ENCODE measurements at regions not wholly inside any gene's neighbourhood (a gene's known extent, or its start where the extent isn't known, plus 50 kb on each side); places are given as distances from the start of the nearest gene placed in this dataset.
"Not testable (repeated sequence)": the region's sequence is repeated elsewhere in the genome, so short reads cannot be mapped to it uniquely, and the experiment has no call there.

DNA sequence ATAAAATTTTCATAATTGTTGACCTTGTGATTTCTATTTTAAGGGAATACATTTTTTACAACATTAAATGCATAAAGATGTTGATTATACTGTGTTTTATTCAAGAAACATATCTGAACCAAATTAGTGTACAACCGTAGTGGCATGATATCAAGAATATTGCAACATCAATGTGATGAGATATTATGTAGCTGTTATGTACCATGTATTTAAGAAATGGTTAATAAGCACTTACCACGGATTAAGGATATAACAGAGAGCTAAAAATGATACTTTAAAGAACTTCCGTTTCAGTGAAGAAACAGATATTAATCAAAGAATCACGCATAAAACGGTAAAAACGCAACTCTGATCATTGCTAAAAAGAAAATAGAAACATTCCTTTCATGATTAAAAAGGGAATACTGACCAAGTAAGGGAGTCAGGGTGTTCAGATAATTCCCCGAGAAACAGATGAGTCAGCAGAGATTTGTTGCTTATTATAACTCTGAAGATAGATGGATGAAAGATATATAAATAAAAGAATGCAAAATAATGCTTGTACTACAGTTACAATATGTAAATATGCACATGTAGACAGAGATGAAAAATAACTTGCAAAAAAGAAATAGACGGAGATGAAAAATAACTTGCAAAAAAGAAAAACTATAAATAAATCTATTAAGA lies 281.9 kb upstream of the MAF start:
- H3K27ac Mint-ChIP-seq = no peak overlapping the region
- H3K4me1 Mint-ChIP-seq (ENCODE audit: low read depth) = no peaks in the 10 kb centered on the region
- H3K9me3 Mint-ChIP-seq = no peaks in the 10 kb centered on the region
- H3K36me3 Mint-ChIP-seq (ENCODE audit: low read depth) = no peaks in the 10 kb centered on the region
- H3K4me3 Mint-ChIP-seq = no peak overlapping the region
- no peaks in the 10 kb centered on the region for H3K27me3 Mint-ChIP-seq

DNA sequence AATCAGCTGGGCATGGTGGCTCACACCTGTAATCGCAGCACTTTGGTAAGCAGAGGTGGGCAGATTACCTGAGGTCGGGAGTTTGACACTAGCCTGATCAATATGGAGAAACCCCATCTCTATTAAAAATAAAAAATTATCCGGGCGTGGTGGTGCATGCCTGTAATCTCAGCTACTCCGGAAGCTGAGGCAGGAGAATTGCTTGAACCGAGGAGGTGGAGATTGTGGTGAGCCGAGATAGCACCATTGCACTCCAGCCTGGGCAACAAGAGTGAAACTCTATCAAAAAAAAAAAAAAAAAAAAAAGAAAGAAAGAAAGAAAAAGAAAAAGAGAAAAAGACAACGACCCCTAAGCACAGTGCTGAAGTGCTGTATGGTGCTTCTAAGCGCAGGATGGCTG lies 280.6 kb upstream of the MAF start:
- not testable (repeated sequence) for H3K4me1 Mint-ChIP-seq (ENCODE audit: low read depth); H3K9me3 Mint-ChIP-seq; H3K36me3 Mint-ChIP-seq (ENCODE audit: low read depth); H3K27me3 Mint-ChIP-seq; H3K27ac Mint-ChIP-seq; H3K4me3 Mint-ChIP-seq

DNA sequence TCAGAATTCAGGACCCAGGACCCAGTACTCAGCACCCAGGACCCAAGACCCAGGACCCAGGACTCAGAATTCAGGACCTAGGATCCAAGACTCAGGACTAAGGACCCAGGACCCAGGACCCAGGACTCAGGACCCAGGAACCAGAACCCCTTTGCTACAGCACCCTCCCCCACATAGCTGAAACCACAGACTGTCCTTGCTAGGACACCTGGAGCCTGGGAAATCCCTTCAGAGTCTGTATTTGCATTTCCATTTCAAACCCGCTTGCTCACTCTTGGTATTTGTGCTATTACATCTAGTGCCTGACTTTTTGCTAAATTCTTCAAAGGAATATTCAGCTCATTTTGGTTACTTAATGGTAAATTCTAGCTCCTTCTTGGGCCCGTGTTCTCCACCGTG lies 275.8 kb upstream of the MAF start:
- no peaks in the 10 kb centered on the region for H3K4me1 Mint-ChIP-seq (ENCODE audit: low read depth)
- H3K9me3 Mint-ChIP-seq = peaks cover 7% of the 10 kb centered on the region
- no peak overlapping the region for H3K27ac Mint-ChIP-seq
- no peak overlapping the region for H3K4me3 Mint-ChIP-seq
- H3K27me3 Mint-ChIP-seq = no peaks in the 10 kb centered on the region
- H3K36me3 Mint-ChIP-seq (ENCODE audit: low read depth) = no peaks in the 10 kb centered on the region

DNA sequence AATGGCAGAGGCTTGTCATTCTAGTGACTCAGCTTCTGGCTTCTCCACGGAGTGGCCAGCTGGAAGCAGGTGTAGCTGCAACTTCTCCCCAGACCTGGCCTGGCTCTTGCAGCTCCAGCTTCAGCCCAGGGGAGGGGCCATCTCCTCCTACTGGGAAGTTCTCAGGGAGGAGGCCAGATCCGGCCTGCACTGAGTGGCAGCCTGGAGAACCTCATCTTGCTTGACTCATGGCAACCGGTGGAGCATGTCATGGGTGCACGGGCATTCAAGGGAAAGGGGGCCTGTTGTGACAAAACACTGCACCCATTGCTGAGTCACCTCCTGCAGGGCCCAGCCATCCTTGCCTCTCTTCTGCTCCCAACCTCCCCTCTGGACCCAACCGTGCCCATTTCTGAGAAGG lies 273.9 kb upstream of the MAF start:
- Mint-ChIP-seq H3K36me3 (ENCODE audit: low read depth) (no peaks in the 10 kb centered on the region), H3K9me3 (peaks cover 7% of the 10 kb centered on the region), H3K27me3 (no peaks in the 10 kb centered on the region), H3K4me3 (no peak overlapping the region), H3K27ac (no peak overlapping the region), H3K4me1 (ENCODE audit: low read depth) (no peaks in the 10 kb centered on the region)

DNA sequence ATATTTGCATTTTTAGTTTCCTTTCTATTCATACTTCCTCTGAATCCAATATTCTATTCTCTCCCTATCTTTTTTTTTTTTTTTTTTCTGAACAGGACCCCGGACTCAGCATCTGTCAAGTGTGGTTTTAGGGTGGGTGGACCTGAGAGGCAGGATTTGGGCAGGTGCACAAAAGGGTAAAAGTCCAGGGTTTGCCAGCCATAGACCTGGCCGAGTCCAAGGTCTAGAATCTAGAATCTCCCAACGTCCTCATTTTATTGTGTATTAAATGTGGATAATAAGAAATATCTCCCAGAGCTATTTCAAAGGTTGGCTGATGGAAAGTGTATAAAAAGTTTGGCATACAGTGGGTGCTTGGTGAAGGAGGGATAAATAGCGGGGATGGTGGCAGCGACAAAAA lies 273.3 kb upstream of the MAF start:
- no peaks in the 10 kb centered on the region for H3K36me3 Mint-ChIP-seq (ENCODE audit: low read depth)
- H3K27me3 Mint-ChIP-seq = no peaks in the 10 kb centered on the region
- no peaks in the 10 kb centered on the region for H3K4me1 Mint-ChIP-seq (ENCODE audit: low read depth)
- H3K27ac Mint-ChIP-seq = no peak overlapping the region
- peaks cover 7% of the 10 kb centered on the region for H3K9me3 Mint-ChIP-seq
- H3K4me3 Mint-ChIP-seq = no peak overlapping the region

DNA sequence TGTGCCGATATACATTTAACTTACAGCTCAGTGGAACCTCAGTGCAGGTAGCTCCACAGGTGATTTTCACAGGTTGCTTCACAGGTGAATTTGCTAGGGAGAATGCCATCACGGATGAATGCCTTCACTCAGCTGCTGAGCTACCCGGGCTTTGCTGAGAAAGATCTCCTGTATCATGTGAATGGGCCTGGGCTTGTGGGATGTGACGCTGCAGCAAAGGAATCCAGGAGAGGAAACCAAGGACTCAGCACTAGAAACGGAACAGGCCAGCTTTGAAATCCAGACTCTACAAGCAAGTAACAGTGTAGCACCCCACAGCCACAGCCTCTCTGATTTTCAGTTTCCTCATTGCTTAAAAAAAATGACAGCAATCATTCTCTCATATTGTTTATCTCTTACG lies 271.4 kb upstream of the MAF start:
- Mint-ChIP-seq H3K27ac (no peak overlapping the region), H3K36me3 (ENCODE audit: low read depth) (no peaks in the 10 kb centered on the region), H3K9me3 (peaks cover 7% of the 10 kb centered on the region), H3K27me3 (peaks cover 5% of the 10 kb centered on the region), H3K4me3 (no peak overlapping the region), H3K4me1 (ENCODE audit: low read depth) (no peaks in the 10 kb centered on the region)

DNA sequence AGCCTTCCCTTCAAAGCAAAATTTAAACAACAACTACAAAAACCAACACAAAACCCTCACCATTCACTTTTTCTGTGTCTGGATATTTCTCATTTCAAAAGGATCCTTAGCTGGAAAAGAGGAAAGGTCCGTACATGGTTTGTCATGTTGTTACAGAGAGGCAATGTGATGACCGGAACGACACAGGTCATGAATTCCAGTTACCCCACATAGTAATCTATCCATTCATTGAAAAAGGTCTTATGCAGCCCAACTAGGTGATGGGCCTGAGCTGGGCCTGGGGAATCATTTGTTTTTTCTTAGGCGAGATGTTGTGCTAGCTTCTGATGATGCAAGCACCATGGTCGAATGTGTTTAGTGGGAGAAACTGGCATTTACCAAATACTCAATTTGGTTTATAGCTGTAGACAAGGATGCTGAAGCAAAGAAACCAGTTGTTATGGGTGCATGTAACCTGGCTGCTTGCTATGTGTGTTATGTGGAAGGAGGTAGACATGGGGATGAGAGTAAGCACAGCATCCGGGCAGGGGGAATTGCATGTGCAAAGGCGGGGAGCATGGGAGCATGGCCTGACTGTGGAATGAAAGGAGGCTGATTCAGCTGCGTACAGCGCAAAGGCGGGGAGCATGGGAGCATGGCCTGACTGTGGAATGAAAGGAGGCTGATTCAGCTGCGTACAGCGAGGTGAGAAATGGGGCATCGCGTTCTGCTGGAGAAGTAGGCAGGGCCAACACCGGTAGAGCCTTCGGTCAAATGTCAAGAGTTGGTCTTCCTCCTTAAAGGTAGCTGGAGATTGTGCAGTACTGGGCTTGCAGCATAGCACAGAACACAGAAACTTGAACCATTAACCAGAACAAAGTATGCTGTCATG lies 269.7 kb upstream of the MAF start:
- Mint-ChIP-seq H3K4me1 (ENCODE audit: low read depth) (no peaks in the 10 kb centered on the region), H3K4me3 (no peak overlapping the region), H3K9me3 (peaks cover 7% of the 10 kb centered on the region), H3K36me3 (ENCODE audit: low read depth) (no peaks in the 10 kb centered on the region), H3K27me3 (peaks cover 5% of the 10 kb centered on the region), H3K27ac (no peak overlapping the region)

DNA sequence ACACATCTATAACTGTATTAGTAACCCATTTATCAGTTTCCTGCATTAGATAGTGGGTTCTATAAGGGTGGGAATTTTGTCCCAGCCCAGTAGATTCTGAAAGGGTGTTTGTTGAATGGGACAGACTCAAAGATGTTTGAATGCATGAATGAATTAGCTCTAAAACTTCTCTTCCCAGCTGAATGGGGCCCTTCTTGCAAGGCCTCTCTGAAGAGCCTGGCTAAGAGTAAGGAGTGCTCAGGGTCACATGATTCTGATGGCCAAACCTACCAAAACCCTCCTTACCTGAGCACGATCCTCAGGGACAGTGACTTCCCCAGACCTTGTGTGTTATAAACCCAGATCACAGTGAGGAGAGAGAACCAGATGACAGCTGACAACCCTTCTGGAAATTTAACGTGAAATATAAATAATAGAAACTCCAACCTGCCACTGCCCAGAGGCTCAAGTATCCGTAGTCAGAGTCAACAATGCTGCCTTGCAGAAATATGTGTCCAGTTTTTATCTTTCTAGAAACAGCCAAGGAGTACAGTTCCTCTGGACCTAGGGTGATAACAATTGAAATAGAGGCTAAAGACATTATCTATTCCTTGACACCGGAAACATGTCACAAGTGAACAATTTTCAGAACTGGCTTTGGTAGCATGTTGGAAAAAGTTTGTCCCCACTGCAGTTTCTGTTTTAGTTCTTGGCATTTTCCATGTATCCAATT lies 268.9 kb upstream of the MAF start:
- Mint-ChIP-seq H3K36me3 (ENCODE audit: low read depth) (no peaks in the 10 kb centered on the region), H3K4me1 (ENCODE audit: low read depth) (no peaks in the 10 kb centered on the region), H3K27ac (no peak overlapping the region), H3K4me3 (no peak overlapping the region), H3K27me3 (peaks cover 8% of the 10 kb centered on the region), H3K9me3 (peaks cover 7% of the 10 kb centered on the region)

DNA sequence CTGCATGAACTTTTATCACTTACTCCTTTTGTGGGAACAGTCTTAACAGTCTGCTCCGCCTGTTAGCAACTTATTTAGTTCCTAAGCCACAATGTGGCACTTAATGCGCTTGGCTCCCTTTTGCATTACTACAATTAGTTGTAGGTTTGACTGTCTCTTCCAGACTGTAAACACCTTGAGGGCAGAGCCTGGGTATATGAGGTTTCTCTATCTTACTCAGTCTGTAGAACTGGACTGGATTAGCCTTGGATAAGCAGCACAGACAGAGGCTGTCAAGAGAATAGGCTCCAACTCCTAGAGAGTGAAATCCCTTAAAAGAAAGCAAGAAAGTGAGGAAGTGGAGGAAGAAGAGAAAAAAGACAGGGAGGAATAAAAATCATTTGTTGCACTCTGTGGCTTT lies 268.3 kb upstream of the MAF start:
- Mint-ChIP-seq H3K9me3 (peaks cover 7% of the 10 kb centered on the region), H3K4me1 (ENCODE audit: low read depth) (no peaks in the 10 kb centered on the region), H3K27ac (no peak overlapping the region), H3K27me3 (peaks cover 8% of the 10 kb centered on the region), H3K4me3 (no peak overlapping the region), H3K36me3 (ENCODE audit: low read depth) (no peaks in the 10 kb centered on the region)

DNA sequence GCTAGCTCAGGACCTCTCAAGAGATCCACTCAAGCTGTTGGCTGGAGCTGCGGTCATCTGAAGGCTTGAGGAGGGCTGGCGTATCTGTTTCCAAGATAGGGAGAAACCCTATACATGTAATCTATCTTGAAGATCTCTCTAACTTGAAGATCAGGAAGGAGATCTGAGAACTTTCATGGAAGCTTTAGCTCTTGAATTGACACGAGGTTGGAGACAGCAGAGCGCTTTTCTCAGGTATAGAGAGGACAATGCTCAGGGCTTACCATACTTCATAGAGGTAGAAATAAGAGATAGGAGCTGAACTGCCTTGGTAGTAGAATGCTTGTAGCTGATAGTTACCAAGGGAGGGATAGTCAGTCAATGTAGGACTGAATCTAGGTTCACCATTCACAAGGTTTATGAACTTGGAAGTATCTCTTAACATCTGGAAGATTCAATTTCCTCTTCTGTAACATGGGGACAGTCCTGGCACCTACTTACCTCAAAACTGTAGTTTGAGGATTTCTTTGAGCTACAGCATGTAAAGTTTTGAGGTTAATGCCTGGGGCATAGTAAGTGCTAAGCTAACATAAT lies 267.0 kb upstream of the MAF start:
- no peak overlapping the region for H3K27ac Mint-ChIP-seq
- H3K27me3 Mint-ChIP-seq = peaks cover 8% of the 10 kb centered on the region
- H3K9me3 Mint-ChIP-seq = peaks cover 5% of the 10 kb centered on the region
- H3K4me1 Mint-ChIP-seq (ENCODE audit: low read depth) = no peaks in the 10 kb centered on the region
- H3K36me3 Mint-ChIP-seq (ENCODE audit: low read depth) = no peaks in the 10 kb centered on the region
- no peak overlapping the region for H3K4me3 Mint-ChIP-seq

DNA sequence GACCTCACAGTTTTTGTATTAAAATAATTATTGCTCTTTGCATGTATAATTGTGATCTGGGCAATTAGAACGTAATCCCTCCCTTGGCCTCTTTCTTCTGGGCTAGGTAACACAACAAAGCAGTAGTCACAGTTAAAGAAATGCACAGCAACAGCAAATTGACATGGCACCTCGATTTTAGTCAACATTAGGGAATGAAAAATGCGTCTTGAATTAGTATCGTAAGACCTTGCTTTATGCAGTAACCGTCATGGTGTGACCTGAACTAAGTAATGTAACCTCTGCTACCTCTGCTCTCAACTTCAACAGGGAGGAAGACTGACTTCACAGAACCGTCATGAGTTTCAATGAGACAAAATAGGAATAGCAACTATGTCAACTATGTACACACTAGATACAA lies 265.4 kb upstream of the MAF start:
- Mint-ChIP-seq H3K27ac (no peak overlapping the region), H3K36me3 (ENCODE audit: low read depth) (no peaks in the 10 kb centered on the region), H3K4me3 (no peak overlapping the region), H3K4me1 (ENCODE audit: low read depth) (no peaks in the 10 kb centered on the region), H3K9me3 (no peaks in the 10 kb centered on the region), H3K27me3 (peaks cover 8% of the 10 kb centered on the region)

DNA sequence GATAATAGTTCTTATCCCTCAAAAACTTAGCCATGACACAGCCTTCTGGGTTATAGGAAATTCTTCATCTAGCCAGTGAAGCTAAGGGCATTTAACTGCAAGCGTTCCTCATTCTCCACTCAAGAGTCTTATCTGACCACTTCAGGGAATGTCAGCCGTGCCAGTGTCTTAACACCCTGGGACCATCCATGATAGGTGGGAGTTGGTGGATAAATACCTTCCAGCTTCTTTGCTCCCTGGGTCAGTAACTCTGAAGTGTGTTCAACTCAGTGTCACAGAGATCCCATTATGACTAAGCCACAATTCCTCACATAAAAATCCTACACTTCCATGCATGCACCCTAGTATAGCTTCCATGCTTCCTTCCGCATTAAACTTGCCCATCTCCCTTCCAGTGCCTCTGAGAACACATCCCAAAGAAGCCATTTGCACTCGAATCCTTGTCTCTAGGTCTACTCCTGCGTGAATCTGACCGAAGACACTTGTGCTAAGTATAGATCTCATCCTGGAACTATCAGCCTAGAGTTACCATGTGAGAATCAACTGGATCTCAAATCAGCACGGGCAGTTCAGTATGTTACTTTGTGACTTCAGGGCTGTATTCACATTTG lies 264.3 kb upstream of the MAF start:
- peaks cover 8% of the 10 kb centered on the region for H3K27me3 Mint-ChIP-seq
- no peak overlapping the region for H3K27ac Mint-ChIP-seq
- no peak overlapping the region for H3K4me3 Mint-ChIP-seq
- no peaks in the 10 kb centered on the region for H3K9me3 Mint-ChIP-seq
- H3K36me3 Mint-ChIP-seq (ENCODE audit: low read depth) = no peaks in the 10 kb centered on the region
- no peaks in the 10 kb centered on the region for H3K4me1 Mint-ChIP-seq (ENCODE audit: low read depth)

DNA sequence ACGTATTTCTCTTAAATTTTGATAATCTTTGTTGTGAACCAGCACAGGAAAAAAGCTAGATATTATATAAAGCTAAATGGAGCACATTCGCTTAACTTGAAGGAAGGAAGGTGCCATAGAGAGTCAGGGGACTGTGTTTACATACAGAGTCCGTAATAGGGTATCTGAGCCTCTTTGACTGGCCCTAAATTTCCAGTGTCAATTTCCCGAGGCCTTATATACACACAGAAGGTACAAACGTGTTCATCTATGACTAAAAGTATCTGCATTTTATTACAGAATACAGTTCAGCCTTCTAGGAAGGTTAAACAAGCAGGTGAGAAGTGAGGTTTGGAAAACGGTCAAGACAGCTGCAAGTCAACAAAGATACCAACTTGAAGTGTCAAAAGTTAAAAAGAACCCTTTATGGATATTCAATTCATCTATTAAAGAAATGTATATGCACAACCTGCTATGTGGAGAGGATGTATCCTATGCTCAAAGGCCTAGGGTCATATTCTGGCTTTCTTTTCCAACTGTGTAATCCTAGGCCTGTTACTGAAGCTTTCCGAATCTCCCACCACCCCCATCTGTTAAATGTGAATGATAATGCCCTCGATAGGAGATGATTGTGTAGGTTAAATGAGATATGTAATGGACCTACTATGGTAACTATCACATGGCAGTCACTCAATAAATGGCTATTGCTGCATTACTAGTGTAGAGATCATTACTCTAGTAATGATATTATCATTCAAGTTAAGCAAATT lies 263.7 kb upstream of the MAF start:
- H3K27ac Mint-ChIP-seq = no peak overlapping the region
- H3K27me3 Mint-ChIP-seq = peaks cover 8% of the 10 kb centered on the region
- H3K9me3 Mint-ChIP-seq = no peaks in the 10 kb centered on the region
- H3K4me3 Mint-ChIP-seq = no peak overlapping the region
- H3K36me3 Mint-ChIP-seq (ENCODE audit: low read depth) = no peaks in the 10 kb centered on the region
- no peaks in the 10 kb centered on the region for H3K4me1 Mint-ChIP-seq (ENCODE audit: low read depth)
